HG03280 (cell line): ENCODE measurements at regions not wholly inside any gene's neighbourhood (a gene's known extent, or its start where the extent isn't known, plus 50 kb on each side); places are given as distances from the start of the nearest gene placed in this dataset.
A peak's percentile ranks its signal among the peaks of the same experiment; 100 is the strongest.

Source experiments
- ATAC-seq: cut with Tn5 transposase; IDR thresholded peaks from one replicate; pipeline ENCODE4 v1.9.1; 2021; ENCODE audit warnings: mild to moderate bottlenecking, moderate library complexity; ENCODE audit not compliant: unreplicated experiment

- ATAC-seq, result no peak
These were observed 287.4 kb downstream of the MBD2 start for GRCh38 chr18:53937037-53937436.

- ATAC-seq, result no peak
These were observed 288.7 kb downstream of the MBD2 start for GRCh38 chr18:53935803-53936202.

DNA sequence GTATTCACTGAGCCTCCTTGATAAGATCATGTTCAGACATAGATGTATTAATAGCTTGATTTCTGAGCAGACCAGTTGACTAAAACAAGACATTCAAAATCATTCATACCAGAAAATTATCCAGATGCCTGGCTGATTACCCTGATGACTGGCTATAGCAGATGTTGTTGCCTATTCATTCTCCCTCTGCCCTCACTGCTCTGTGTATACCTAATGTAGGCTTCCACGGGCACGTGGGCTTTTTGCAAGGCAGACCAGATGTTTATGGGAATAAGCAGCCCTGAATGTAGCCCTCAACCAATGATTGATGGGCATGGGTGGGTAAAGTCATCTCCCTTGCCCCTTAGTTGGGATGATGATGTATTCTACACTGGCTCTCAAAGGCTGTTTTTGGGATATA lies 289.1 kb downstream of the MBD2 start:
- ATAC-seq, result no peak

GRCh38 chr18:53920312-53921075 lies 304.0 kb downstream of the MBD2 start:
- no peak for ATAC-seq

DNA sequence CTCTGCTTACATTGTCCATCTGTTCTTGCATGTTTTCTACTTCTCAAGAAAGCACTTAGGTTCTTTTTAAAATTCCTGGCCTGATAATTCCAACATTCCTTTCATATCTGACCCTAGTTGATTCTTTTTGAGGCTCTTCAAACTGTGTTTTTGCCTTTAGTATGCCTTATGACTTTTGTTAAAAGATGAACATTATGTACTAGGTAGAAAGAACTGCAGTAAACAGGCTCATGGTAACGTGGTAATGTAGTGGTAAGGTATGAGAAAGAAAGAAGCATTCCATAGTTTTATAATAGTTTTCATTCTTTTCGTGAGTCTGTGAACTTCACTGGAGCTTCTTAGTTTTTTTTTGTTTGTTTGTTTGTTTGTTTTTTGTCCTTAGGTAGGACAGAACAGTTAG lies 306.4 kb downstream of the MBD2 start:
- ATAC-seq, result no peak

DNA sequence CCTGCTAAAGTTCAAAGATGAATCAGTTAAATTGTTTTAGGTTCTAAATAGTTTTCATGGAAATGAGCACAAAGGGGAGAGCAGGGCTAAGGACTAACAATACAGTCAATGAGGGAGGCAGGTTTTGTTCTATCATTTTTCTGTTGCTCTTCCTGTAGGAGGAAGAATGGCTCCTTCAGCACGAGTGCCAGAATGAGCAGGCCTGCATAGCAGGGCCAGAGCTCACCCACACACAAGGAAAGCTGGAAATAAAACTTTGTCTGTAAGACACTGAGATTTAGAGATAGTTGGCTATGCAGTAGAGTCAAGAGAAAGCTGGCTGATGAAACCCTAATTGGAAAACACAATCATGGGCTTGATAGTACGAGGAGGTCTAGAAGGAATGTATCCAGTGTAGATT lies 313.3 kb downstream of the MBD2 start:
- no peak for ATAC-seq

- peak; percentile 76 for ATAC-seq
These were observed 314.8 kb downstream of the MBD2 start for GRCh38 chr18:53909668-53910067.

DNA sequence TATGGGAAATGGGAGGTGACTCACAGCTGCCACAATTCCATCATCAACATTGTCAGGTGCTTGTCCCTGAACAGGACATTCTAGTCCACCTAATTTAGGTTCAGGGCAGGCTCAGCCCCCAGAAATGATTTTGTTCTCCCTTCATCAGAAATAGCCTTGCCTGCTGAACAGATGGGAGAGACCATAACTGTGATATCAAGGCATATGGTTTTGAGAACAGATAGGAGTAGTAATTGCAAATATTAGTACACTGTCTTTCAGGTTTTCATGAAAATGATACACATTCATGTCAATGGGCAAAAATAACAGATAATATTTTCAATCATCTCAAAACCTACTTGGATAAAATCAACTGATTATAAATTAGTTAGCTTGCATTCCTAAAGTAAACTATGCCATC lies 316.5 kb downstream of the MBD2 start:
- ATAC-seq, result no peak

- ATAC-seq, result no peak
These were observed 317.8 kb downstream of the MBD2 start for GRCh38 chr18:53906681-53907080.

- ATAC-seq, result no peak
These were observed 329.6 kb downstream of the MBD2 start for GRCh38 chr18:53894675-53895442.

- no peak for ATAC-seq
These were observed 337.0 kb downstream of the MBD2 start for GRCh38 chr18:53887447-53887846.

GRCh38 chr18:53886058-53886457 lies 338.4 kb downstream of the MBD2 start:
- ATAC-seq, result no peak

DNA sequence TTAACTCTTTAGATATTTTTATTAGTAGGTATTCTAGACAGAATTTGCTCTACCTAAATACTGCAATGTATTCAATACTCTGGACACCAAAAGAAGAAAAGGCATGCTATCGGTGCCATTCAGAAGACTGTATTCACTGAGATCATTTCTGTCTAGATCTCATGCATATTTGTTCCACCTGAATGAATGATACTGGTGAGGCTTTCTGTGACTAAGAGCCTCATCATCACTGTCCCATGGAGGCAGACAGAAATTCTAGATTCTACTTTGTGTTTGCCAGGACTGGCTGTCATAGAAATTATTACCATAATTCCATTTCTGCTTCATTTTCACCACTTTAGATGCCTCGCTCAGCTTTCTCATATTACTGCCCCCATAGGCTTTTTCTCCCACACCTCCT lies 340.7 kb downstream of the MBD2 start:
- no peak for ATAC-seq

- ATAC-seq, result no peak
These were observed 350.4 kb downstream of the MBD2 start for GRCh38 chr18:53874103-53874502.

- ATAC-seq, result no peak
These were observed 359.7 kb downstream of the MBD2 start for GRCh38 chr18:53864770-53865169.

DNA sequence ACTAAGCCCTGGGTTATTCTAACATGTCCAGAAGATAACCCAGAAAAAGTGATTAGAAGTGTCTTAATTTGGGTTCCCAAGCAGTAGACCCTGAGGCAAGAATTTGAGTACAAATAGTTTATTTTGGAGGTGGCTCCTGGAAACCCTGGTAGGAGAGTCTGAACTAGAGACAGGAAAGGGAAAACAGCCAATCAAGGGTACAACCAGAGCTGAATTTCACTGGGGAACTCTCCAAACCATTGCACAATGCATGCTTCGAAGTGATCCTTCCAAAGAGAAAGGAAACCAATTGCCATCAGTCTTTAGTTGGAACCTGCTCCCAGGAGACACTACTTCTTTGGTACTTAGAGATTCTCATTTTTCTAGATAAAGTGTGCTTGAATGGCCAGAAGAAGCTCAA lies 361.5 kb downstream of the MBD2 start:
- no peak for ATAC-seq

- ATAC-seq, result no peak
These were observed 363.3 kb downstream of the MBD2 start for GRCh38 chr18:53861185-53861584.

DNA sequence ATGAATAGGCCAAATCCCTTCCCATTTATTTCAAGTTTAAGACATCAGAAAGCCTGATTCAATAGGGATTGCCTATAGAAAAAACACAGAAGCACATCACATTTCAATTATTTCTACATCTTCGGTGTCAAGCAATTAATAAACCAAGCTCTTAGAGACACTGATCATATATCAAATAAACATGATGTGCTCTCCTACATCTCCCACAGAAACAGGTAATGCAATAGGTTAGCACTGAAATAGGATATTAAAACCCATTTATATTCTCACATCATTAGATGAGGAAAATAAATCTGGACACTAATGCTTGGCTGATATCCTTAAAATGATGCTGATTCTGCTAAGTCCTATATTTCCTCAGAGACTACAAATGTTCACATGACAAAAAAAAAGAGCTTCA lies 364.7 kb downstream of the MBD2 start:
- no peak for ATAC-seq

GRCh38 chr18:53850902-53851301 lies 373.6 kb downstream of the MBD2 start:
- ATAC-seq, result no peak

GRCh38 chr18:53843763-53844162 lies 380.7 kb downstream of the MBD2 start:
- no peak for ATAC-seq

DNA sequence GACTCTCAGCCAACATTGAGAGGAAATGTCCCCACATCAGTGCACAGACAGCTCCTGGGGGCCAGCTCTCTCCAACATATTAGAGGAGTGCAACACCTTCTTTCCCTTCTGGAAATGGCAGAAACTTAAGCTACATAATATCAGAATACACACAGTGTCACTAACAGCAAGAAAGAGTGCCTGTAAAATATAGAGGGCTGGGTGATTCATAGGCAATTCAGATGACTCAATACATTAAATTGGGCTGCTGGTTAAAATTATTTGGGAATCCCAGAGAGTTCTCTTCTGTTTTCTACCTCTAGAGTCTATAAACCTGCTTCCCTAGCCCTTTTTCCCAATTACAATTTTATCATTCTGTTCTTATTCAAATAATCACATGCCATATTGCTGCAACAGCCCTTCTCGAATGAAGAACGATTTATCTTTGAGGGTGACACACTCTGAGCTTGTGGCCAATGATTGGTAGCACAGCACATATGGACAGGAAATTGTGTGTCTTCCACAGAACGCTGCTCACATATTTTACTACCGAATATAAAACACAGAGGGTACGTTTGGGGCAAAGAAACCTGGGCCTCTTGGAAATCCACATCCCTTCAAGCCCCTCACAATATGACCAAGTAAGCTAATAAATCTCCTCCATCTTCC lies 381.2 kb downstream of the MBD2 start:
- ATAC-seq, result no peak

GRCh38 chr18:53838746-53839145 lies 385.7 kb downstream of the MBD2 start:
- no peak for ATAC-seq
